ENCODE measurements at regions not wholly inside any gene's neighbourhood (a gene's known extent, or its start where the extent isn't known, plus 50 kb on each side); places are given as distances from the start of the nearest gene placed in this dataset.

DNA sequence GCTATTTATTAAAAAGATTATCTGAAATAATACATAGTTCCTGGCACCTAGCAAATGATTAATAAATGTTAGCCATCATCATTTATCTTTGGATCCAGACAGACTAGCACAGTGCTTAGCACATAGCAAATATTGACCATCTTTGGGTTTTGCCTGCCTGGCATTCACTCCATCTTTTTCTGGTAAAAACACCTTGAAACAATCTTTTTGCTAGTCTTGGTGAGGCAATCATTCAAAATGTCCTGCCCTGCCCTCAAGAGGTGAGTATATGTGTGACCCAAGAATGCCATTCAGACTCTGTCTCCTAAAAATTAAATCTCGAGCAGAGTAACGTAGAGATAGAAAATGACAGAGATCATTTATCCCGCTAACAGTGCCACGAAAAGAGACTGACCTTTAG, 78.3 kb upstream of the ZNF280D start:
- TF ChIP-seq, protein P1, sequence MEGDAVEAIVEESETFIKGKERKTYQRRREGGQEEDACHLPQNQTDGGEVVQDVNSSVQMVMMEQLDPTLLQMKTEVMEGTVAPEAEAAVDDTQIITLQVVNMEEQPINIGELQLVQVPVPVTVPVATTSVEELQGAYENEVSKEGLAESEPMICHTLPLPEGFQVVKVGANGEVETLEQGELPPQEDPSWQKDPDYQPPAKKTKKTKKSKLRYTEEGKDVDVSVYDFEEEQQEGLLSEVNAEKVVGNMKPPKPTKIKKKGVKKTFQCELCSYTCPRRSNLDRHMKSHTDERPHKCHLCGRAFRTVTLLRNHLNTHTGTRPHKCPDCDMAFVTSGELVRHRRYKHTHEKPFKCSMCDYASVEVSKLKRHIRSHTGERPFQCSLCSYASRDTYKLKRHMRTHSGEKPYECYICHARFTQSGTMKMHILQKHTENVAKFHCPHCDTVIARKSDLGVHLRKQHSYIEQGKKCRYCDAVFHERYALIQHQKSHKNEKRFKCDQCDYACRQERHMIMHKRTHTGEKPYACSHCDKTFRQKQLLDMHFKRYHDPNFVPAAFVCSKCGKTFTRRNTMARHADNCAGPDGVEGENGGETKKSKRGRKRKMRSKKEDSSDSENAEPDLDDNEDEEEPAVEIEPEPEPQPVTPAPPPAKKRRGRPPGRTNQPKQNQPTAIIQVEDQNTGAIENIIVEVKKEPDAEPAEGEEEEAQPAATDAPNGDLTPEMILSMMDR (IDR thresholded peaks at IDR 0.05; ENCODE audit: low read length): peak; percentile 17; the same call in 1 of the 2 replicates
- TF ChIP-seq EZH2 (optimal IDR thresholded peaks at IDR 0.05; ENCODE audit: low read depth, low read length): no peak
